Panc1 (cell line): ENCODE measurements at regions not wholly inside any gene's neighbourhood (a gene's known extent, or its start where the extent isn't known, plus 50 kb on each side); places are given as distances from the start of the nearest gene placed in this dataset.

Experiments
- ATAC-seq: fragments of 200-7000 bp; cut with Tn5 transposase; 2 replicates; pipeline ENCODE4 v1.9.1; 2020; ENCODE audit warnings: mild to moderate bottlenecking, moderate library complexity
- BruUV-seq: library from RNA; stranded (reverse); fragments of 400-500 nt; replicated peaks from 2 replicates; lab custom pipeline; 2021; lab: Mats Ljungman, UMichigan
- CTCF ChIA-PET: fragments of 300-600 bp; sonication (Branson Sonifier 250); formaldehyde crosslinking; loops from one replicate; lab custom pipeline; 2022; ENCODE audit warnings: antibody characterized with exemption; lab: Charles Lee
- POLR2A ChIA-PET: fragments of 300-600 bp; sonication (Branson Sonifier 250); formaldehyde crosslinking; loops from one replicate; lab custom pipeline; 2022; ENCODE audit warnings: antibody characterized with exemption; lab: Charles Lee
- DNase-seq: peaks from one replicate; pipeline ENCODE4 v3.0.0-alpha.2; 2010; ENCODE audit warnings: low read depth, low spot score
- H3K27ac ChIP-seq: 2 replicates; pipeline ENCODE4 v1.5.1; 2011; ENCODE audit warnings: mild to moderate bottlenecking, low read length, inconsistent platforms
- H3K27me3 ChIP-seq: fragments of 200-500 bp; sonication (Bioruptor generic); 2 replicates; pipeline ENCODE4 v1.6.0; 2014; ENCODE audit warnings: low read length, inconsistent platforms; ENCODE audit not compliant: control insufficient read depth, insufficient read depth
- H3K36me3 ChIP-seq: fragments of 200-500 bp; sonication (Bioruptor generic); 2 replicates; pipeline ENCODE4 v1.5.1; 2014; ENCODE audit warnings: inconsistent platforms, mild to moderate bottlenecking, low read length, moderate library complexity; ENCODE audit not compliant: control insufficient read depth, insufficient read depth
- H3K4me1 ChIP-seq: 2 replicates; pipeline ENCODE4 v1.5.1; 2011; ENCODE audit warnings: inconsistent platforms, mild to moderate bottlenecking, low read length, moderate library complexity; ENCODE audit not compliant: control insufficient read depth, insufficient read depth
- H3K4me3 ChIP-seq, 2 experiments: 2 replicates each; pipeline ENCODE4 v1.5.1; 2011 to 2012; ENCODE audit warnings: low read depth in 2 of 2, low read length in 2 of 2, mild to moderate bottlenecking in 2 of 2, inconsistent platforms in 1 of 2, moderate library complexity in 1 of 2
- H3K9me3 ChIP-seq: fragments of 200-500 bp; sonication (Bioruptor generic); 2 replicates; pipeline ENCODE4 v1.5.1; 2014; ENCODE audit warnings: low read depth, mild to moderate bottlenecking, inconsistent platforms, low read length, moderate library complexity; ENCODE audit not compliant: control insufficient read depth, insufficient read depth
- POLR2AphosphoS5 ChIP-seq: IDR thresholded peaks from 2 replicates; pipeline ENCODE4 v1.6.1; 2012; ENCODE audit warnings: mild to moderate bottlenecking, low read depth, low read length, moderate library complexity
- SIN3A ChIP-seq: IDR thresholded peaks from 2 replicates; pipeline ENCODE4 v1.6.1; 2012; ENCODE audit warnings: low read depth, mild to moderate bottlenecking, low read length, moderate library complexity, borderline replicate concordance; ENCODE audit not compliant: insufficient read depth
- TCF7L2 ChIP-seq: IDR thresholded peaks from 2 replicates; pipeline ENCODE4 v1.6.1; 2011; ENCODE audit warnings: mild to moderate bottlenecking, low read depth, low read length, inconsistent platforms
- in situ Hi-C: cut with HindIII; loops from 2 replicates; pipeline ENCODE4 v1.10.0; 2016; ENCODE audit warnings: low sequenced_read_pairs, low pct_unique_long_range_greater_than_20kb
- intact Hi-C: fragments of 100-400 bp; cut with micrococcal nuclease; formaldehyde crosslinking; loops from one replicate; pipeline ENCODE4 v1.10.0; 2022; ENCODE audit not compliant: unreplicated experiment
- TF ChIP-seq, protein P1 (sequence below), 2 experiments: IDR thresholded peaks; 2 replicates each; pipeline ENCODE4 v1.6.1; 2011 to 2012; ENCODE audit warnings: low read depth in 2 of 2, control low read depth in 1 of 2, low read length in 1 of 2, mild to moderate bottlenecking in 1 of 2, moderate library complexity in 1 of 2; ENCODE audit not compliant: insufficient read depth in 1 of 2
- TF ChIP-seq, protein P2 (sequence below): fragments of 450-650 bp; IDR thresholded peaks from 2 replicates; pipeline ENCODE4 v1.5.1; 2017; ENCODE audit warnings: mild to moderate bottlenecking

DNA sequence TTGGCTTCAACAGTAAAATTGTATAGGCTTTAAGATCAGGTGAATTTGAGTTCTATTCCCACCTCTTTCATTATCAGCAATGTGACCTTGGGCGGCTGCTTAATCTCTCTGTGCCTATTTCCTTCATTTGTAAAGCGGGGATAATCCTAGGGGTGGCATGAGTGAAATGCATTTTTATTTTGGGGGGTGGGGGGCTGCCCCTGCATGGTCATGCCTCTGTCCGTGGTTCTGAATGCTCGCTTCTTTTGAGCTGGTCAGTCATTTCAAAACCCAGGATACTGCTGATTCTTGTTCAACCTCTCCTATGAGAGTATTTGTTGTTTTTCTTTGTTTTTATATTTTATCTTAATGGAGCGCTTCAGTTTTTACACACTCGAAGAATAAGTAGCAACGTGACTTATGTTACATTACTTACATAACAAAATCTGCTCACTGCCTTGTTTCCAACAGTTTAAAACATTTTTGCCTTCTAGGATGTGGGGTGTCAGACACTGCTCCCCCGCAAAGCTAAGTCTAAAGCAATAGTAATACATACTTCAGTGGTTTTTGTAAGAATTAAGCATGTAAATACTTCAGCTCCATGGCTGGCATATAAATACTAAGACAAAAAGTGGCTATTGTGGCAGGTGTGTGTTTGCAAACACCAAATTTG lies 152.6 kb upstream of the PELI1 start:
- Histone ChIP-seq H3K4me3 (no peak overlapping the region), H3K4me1 (no peaks in the 10 kb centered on the region), H3K27me3 (peaks cover 22% of the 10 kb centered on the region), H3K9me3 (no peaks in the 10 kb centered on the region), H3K27ac (no peak overlapping the region), H3K36me3 (no peaks in the 10 kb centered on the region; the same call in 1 of the 2 replicates)
- ChIA-PET POLR2A (no interaction called here), CTCF (no interaction called here)
- ATAC-seq: no peak
- intact Hi-C loops (no loop called here), in situ Hi-C loops (no loop called here)
- no peak for TF ChIP-seq SIN3A
- no peak for TF ChIP-seq TCF7L2
- TF ChIP-seq, protein P1, sequence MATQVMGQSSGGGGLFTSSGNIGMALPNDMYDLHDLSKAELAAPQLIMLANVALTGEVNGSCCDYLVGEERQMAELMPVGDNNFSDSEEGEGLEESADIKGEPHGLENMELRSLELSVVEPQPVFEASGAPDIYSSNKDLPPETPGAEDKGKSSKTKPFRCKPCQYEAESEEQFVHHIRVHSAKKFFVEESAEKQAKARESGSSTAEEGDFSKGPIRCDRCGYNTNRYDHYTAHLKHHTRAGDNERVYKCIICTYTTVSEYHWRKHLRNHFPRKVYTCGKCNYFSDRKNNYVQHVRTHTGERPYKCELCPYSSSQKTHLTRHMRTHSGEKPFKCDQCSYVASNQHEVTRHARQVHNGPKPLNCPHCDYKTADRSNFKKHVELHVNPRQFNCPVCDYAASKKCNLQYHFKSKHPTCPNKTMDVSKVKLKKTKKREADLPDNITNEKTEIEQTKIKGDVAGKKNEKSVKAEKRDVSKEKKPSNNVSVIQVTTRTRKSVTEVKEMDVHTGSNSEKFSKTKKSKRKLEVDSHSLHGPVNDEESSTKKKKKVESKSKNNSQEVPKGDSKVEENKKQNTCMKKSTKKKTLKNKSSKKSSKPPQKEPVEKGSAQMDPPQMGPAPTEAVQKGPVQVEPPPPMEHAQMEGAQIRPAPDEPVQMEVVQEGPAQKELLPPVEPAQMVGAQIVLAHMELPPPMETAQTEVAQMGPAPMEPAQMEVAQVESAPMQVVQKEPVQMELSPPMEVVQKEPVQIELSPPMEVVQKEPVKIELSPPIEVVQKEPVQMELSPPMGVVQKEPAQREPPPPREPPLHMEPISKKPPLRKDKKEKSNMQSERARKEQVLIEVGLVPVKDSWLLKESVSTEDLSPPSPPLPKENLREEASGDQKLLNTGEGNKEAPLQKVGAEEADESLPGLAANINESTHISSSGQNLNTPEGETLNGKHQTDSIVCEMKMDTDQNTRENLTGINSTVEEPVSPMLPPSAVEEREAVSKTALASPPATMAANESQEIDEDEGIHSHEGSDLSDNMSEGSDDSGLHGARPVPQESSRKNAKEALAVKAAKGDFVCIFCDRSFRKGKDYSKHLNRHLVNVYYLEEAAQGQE (IDR thresholded peaks at IDR 0.05; ENCODE audit: insufficient read depth in 1 of 2, low read depth in 2 of 2, low read length in 1 of 2): peak; percentile 80 to 84
- TF ChIP-seq, protein P2, sequence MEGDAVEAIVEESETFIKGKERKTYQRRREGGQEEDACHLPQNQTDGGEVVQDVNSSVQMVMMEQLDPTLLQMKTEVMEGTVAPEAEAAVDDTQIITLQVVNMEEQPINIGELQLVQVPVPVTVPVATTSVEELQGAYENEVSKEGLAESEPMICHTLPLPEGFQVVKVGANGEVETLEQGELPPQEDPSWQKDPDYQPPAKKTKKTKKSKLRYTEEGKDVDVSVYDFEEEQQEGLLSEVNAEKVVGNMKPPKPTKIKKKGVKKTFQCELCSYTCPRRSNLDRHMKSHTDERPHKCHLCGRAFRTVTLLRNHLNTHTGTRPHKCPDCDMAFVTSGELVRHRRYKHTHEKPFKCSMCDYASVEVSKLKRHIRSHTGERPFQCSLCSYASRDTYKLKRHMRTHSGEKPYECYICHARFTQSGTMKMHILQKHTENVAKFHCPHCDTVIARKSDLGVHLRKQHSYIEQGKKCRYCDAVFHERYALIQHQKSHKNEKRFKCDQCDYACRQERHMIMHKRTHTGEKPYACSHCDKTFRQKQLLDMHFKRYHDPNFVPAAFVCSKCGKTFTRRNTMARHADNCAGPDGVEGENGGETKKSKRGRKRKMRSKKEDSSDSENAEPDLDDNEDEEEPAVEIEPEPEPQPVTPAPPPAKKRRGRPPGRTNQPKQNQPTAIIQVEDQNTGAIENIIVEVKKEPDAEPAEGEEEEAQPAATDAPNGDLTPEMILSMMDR: no peak
- TF ChIP-seq POLR2AphosphoS5: no peak
- no peak for DNase-seq
- BruUV-seq: no TSS peak

DNA sequence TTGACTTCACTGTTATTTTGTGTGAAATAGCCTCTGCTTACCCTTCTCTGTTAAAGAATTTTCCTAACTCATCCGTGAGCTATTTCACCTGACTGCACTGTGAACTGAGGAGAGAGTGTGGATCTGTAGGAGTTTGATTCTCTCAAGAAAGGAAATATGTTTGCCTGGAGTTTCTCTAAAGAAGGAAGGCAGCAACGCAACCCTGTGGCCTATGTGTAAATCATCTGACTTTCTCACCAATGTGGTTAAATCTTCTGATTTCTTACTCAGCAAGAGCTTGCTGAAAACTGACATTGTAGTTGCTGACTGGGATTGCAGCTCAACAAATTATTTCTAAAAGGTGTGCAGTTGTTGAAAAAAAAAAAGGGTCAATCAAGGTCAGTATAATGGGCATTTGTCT lies 153.9 kb upstream of the PELI1 start:
- in situ Hi-C loops: no loop called here
- Histone ChIP-seq H3K4me3 (no peak overlapping the region), H3K4me1 (no peaks in the 10 kb centered on the region), H3K27me3 (peaks cover 22% of the 10 kb centered on the region), H3K27ac (no peak overlapping the region), H3K9me3 (no peaks in the 10 kb centered on the region), H3K36me3 (no peaks in the 10 kb centered on the region; the same call in 1 of the 2 replicates)
- TF ChIP-seq, protein P1 (IDR thresholded peaks at IDR 0.05; ENCODE audit: insufficient read depth in 1 of 2, low read depth in 2 of 2, low read length in 1 of 2): no peak
- TF ChIP-seq TCF7L2: no peak
- TF ChIP-seq, protein P2: no peak
- no peak for TF ChIP-seq POLR2AphosphoS5
- no peak for TF ChIP-seq SIN3A
- no TSS peak for BruUV-seq
- CTCF ChIA-PET: no interaction called here
- DNase-seq (no peak), ATAC-seq (no peak)
- intact Hi-C loops: no loop called here
- POLR2A ChIA-PET: no interaction called here
